ENCODE measurements at regions not wholly inside any gene's neighbourhood (a gene's known extent, or its start where the extent isn't known, plus 50 kb on each side); places are given as distances from the start of the nearest gene placed in this dataset.

DNA sequence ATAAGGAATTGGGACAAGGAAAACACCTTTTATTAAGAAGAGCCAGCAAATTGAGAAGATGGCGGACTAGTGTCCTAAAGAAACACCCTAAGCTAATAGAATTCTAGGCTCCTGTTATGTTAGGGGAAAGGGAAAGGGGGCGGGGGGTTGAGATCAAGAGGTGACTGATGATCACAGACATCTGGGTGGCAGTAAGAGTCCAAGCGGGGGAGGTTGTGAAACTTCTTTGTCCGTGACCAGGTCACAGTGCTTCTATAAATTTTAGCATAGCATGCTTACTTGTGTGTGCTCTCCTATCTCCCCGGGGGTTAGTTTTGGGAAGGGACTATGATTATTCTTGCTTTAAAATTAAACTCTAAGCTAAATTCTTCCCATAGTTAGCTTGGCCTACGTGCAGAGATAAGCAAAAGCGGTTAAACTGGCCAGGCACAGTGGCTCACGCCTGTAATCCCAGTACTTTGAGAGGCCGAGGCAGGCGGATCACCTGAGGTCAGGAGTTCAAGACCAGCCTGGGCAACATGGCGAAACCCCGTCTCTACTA, 262.1 kb downstream of the SKIDA1 start:
- DNase-seq (ENCODE audit: low read depth) = no peak

DNA sequence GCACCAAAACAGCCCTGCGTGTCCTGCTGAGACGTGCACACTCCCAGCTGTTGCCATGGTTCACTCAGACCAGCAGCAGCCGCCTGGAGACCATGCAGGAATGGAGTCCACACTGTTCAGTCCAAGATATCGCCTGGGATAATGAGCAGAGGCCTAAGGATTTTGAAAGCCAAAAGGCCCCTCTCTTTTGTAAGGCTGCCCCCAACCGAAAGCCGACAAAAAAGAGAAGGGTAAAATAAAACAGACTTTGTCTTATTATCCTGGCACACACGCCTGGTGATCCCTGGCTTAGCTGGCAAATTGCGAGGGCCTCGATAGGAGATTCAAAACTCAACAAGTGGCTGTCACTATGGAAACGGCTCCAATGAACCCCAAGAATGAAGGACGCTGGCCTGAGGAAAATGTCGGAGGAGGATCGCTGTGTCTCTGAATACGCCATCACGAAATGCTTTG, 263.6 kb downstream of the SKIDA1 start:
- no peak for DNase-seq (ENCODE audit: low read depth)

DNA sequence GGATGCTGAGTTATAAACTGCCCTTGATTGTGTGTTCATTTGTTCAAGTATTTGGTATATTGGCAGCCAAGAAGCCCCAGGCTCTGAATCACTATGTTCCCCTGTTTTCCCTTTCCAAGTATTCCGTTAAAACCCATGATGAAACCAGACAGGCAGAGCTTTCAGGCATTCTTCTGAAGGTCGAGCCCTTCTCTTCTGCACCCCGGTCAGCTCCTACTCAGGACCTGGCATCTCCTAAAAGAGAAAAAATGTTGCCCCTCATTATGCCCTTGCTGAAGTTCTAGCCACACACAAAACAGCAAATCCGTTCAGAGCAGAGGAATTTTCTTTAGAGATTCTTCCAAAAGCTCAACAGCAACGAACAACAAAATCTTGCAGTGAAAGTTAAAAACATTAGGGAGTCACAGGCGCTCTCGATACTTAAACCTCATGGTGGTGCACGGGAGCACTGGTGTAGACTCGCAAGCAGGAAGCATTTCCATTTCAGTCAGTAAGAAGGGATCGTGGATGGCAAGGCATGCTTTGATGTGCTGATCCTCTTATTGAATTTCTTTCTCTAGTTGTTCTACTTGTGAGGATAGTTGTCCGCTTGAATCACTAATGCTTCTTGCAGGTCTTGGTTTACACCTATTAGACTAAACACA, 264.9 kb downstream of the SKIDA1 start:
- DNase-seq (ENCODE audit: low read depth) = no peak

DNA sequence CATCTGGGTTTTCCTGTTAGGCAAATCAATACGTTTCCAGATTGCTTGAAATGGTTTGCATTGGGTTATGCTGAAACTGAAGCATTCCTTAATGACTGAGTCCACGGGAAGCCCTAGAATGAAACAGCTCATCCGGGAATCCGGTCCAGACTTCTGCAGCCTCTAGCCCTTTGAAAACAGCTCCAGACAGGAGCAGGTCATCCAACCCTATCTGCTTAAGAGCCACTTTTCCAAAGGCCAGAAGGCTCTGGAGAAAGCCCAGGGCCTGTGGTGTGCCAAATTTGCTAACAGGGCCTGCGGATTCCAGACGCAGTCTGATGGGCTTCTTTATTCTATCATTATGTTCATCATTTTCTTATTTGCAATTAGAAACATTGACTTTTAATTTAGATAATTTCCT, 265.4 kb downstream of the SKIDA1 start:
- DNase-seq (ENCODE audit: low read depth) = no peak

DNA sequence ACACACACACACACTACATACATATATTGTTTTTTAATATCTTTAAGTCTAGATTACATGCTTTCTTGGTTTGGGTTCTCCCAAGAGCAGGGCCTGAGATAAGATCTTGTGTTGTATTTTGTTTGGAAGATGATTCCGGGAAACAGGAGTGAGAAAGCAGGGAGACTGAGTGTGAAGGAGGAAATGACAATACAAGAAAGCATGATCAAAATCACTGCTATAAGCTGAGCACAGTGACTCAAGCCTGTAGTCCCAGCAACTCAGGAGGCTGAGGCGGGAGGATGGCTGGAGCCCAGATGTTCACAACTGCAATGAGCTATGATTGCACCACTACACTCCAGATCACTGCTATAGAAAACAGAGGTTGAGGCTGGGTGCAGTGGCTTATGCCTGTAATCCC, 267.6 kb downstream of the SKIDA1 start:
- peak; percentile 11 for DNase-seq (ENCODE audit: low read depth)

DNA sequence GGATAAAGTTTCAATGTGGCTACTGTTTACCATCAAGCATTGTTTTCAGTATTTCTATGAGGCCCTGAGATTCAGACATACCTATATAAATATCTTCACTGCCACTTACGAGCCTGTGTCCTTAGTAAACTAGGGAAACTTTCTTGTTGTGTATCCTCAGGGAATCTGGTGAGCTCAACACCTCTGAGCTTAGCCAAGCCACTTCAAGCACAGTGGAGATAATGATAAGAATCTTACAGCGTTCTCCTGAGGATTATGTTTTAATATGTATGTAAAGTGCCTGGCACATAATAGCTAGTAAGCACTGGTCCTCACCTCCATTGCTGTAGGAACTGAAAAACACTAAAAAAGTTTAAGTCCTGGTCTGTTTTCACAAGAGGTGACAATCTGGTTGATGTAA, 268.3 kb downstream of the SKIDA1 start:
- DNase-seq (ENCODE audit: low read depth) = no peak

DNA sequence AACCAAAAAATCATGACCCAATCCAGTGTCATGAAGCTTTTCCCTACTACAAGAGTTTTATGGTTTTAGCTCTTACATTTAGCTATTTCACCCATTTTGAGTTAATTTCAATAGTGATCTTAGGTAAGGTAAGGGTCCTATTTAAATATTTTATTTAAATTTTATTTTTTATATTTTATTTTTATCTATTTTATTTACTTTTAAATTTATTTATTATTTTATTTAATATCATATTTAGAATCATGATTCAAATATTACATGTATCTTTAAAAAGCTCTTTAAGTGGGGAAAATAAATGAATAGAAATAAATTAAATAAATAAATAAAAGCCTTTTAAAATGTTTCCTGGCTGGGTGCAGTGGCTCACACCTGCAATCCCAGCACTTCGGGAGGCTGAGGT, 276.0 kb downstream of the SKIDA1 start:
- DNase-seq (ENCODE audit: low read depth) = no peak

DNA sequence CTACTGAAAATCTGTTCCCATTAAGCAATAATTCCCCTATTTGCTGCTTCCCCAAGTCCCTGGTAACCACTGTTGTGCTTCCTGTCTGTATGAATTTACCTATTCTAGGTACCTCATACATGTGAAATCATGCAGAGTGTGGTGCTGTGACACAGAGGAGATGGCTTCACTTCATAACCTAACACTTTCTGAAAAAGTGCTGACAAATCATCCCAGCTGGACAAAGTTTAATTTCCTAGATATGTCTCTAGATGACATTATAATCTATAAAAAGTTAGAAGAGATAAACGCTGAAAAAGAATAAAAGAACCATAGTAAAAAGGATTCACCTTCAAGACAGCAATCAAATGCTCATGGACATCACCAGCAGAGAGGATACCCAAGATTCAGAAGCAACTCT, 277.9 kb downstream of the SKIDA1 start:
- DNase-seq (ENCODE audit: low read depth) = no peak

DNA sequence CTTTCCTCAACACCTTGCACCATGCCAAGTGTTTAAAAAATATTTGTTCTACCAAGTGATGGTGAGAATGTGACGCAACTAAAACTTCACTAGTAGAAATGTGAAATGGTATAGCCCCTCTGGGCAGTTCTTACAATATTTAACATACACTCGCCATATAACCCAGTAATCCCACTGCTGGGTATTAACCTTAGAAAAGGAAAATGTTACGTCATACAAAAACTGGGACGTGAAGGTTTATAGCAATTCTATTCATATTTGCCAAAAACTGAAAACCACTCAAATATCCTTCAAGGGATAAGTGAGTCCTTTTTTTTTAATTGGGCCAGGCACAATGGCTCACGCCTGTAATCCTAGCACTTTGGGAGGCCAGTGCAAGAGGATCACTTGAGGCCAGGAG, 279.3 kb downstream of the SKIDA1 start:
- DNase-seq (ENCODE audit: low read depth) = no peak

DNA sequence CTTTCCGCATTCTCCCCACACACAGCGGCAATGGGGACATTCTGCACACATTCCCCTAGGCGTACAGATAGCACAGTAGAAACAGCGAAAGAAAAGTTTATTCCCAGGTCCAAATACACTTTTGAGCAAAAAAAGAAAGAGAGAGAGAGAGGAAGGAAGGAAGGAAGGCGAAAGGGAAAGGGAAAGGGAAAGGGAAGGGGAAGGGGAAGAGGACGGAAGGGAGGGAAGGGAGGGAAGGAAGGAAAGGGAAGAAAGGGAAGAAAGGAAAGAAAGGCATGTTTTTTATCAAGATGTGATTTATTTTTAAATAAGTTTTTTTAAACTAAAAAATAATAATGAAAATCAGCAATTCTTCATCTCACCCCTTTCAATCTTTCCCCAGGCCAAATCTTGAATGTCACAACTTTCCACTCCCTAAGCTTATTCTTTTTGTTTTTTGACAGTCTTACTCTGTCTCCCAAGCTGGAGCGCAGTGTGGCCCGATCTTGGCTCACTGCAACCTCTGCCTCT, 281.7 kb downstream of the SKIDA1 start:
- no peak for DNase-seq (ENCODE audit: low read depth)

DNA sequence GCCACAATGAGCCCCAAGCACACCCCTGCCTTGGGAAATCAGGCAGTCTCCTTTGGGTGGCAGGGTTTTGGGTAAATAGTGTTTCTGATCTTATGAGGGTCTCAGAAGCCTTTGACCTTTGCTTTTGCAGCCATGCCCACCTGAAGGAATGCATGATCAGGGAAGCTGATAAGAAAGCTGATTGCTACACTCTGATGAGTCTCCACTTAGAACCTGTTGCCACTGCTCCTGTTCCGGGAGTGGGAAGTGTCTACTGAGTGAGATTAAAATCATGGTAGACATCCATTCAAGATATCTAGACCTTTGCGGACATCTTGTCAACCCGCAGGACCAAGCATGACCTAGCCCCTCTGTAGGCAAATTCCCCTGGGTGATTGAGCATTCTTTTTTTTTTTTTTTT, 282.6 kb downstream of the SKIDA1 start:
- no peak for DNase-seq (ENCODE audit: low read depth)

DNA sequence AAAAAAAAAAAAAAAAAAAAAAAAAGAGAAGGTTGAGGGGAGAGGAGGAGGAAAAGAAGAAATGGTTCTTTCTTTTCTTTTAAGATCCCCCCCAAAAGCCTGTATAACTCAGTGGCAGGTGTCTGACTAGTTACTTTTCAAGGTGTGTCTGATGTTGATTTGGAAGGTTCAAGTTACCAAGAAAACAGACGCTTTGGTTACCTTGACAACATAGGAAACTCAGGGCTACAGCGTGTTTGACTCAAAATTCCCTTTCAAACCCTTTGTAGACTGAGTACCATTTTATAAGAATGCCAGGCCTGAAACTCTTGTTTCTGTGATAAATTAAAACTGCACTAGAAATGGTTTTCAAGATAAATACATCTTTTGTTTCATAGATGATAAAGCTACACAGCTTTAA, 286.8 kb downstream of the SKIDA1 start:
- no peak for DNase-seq (ENCODE audit: low read depth)

DNA sequence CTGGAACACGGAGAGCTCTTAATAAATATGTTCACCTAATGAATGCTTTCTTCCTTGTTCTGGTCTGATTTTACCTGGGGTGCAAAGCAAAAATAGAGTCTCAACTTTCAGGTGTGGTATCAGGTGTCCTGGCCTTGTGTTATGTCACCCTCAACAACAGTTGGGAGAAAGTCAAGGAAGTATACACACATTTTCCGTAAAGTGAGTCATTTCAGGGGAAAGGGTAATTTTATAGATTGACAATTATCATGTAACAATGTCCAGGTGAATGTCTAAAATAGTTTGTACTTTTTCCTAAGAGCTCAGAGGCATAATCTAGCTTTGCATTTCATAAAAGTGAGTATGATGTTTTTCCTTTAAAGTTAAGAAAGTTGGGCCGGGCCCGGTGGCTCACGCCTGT, 287.4 kb downstream of the SKIDA1 start:
- no peak for DNase-seq (ENCODE audit: low read depth)

DNA sequence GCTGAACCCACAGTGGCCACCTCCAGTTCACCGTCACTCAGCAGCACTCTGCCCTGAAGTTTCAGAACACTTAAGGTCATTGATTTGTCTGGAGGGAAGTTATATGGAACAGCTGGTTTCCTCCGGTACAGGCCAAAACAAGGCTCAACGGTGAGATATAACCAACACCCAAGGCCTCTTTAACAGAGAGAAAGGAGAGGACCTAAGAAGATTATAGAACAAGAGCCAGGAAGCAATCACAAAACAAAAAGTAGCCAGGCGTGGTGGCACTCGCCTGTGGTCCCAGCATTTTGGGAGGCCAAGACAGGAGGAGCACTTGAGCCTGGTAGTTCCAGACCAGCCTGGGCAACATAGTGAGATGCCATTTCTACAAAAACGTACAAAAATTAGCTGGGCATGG, 290.7 kb downstream of the SKIDA1 start:
- no peak for DNase-seq (ENCODE audit: low read depth)

DNA sequence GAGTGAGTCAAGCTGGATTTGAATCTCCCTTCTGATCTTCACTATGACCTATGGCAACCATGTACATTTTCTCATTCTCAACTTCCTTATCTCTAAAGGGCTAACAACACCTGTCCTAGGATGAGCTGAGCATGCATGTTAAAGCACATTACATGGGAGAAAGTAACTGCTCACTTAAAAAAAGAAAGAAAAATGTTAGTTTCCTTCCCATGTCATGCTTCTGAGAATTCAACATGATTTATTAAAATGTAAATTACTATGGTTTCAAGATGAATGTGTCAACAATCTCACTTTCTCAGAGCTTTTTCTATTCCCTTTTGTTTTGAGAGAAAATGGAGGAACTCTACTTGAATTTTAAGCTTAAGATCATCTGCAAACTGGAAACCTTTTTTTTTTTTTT, 295.3 kb downstream of the SKIDA1 start:
- DNase-seq (ENCODE audit: low read depth) = no peak

DNA sequence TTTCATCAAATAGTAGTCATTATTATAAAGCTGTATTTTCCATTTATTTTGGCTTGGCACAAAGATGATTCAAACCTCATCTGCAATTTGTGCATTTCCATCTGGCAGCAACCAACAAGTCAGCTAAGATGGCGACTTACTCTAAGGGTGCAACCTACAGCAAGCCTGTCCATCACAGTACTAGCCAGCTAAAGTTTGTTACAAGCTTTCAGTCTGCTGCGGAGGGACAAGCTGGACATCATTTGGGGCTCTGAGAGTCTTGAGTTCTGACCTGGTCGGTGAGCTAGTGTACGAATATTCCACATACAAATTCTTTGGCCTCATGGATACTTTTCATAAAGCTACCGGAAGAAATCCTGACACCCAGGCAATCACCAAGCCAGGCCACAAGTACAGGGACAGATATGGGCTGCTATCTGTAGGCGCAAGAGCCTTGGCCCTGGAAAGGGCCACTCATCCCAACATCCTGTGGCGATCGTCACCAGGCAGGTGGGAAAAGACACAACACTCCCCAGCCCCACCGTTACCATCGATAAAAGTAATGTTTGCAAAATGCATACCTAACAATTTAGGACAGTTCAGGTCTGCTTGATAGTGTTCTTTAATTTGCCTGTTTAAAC, 307.6 kb downstream of the SKIDA1 start:
- no peak for DNase-seq (ENCODE audit: low read depth)

DNA sequence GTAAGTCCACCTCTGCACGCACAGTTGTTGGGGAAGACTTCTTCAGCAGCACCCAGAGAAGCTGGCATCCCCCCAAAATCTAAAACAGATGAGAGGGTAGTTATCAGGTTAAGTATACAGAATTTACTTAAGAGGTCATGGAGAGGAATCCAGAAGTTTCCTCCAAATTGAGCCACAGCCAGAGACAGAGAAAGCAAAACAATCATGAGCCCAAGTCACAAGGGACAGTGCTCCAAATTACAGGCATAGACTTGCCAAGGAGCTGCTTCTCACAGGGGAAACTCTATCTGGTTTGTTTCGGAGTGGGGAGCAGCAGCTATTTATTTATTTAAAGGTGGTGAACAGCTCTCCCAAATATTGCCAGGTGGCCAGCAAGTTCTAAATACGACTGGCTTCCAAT, 308.4 kb downstream of the SKIDA1 start:
- no peak for DNase-seq (ENCODE audit: low read depth)

DNA sequence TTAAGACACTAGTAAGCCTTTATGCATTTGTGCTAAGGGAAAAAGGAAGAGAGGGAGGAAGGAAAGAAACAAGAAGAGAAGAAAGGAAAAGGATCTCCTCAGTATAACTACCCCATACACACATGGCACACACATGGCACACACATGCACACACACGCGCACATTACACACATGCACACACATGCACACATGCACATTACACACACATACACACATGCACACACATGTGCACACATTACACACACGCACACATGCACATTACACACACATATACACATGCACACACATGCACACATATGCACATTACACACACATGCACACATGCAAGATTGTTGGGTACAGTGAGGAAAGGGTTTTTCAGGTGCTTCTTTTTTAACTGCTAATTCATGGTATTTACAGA, 311.2 kb downstream of the SKIDA1 start:
- no peak for DNase-seq (ENCODE audit: low read depth)

DNA sequence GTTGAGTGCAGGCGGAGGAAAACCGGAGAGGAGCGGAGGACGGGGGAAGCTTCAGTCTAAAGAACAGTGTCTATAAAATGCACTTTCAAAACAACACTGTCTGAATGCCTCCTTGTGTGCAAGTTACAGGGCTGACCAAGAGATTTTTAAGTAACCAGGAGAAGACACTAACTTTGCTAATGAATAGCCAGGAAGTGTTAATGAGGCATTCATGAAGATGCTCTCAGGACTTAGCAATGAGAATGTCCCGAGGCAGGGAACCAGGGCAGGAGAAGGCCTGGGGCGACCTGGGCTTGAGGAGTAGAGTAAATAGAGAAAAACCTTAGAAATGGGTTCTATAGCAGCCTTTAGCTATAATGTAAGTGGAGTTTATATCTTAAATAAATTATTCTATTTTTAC, 312.1 kb downstream of the SKIDA1 start:
- no peak for DNase-seq (ENCODE audit: low read depth)

DNA sequence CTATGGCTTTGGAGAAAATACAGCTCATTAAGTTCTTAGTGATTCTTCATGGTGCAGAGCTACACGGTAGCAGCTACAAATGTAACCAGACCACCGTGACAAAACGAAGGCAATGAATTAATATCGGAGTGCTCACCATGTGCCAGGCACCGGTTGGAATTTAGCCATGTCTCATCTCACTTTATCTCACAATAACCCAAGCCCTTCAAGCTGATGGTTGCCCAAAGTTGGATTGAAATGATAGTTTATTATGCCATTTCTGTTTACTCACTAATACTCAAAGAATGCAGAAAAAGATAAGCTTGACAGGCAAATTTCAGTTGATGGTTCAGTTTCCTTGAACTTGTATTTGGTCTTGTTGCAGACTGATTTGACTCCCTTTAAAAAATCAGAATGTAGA, 312.6 kb downstream of the SKIDA1 start:
- DNase-seq (ENCODE audit: low read depth) = peak; percentile 84

DNA sequence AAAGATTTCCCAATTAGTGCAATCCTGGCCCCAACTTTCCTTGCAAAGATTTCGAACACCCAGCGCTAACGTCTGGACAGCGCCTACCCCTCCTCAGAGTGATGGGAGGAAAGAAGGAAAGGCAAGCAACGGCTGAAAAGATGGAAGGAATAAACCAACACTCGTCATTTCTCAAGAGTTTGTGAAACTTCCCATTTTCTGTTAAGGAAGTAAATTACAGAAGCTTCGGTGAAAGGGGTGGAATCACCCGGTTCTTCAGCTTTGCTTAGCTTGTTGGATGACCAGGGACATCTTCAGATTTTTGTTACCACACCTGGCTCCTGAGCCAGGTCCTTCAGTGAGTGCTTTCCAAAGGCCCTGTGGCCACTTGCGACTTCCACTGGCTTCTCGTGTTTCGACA, 313.1 kb downstream of the SKIDA1 start:
- no peak for DNase-seq (ENCODE audit: low read depth)

DNA sequence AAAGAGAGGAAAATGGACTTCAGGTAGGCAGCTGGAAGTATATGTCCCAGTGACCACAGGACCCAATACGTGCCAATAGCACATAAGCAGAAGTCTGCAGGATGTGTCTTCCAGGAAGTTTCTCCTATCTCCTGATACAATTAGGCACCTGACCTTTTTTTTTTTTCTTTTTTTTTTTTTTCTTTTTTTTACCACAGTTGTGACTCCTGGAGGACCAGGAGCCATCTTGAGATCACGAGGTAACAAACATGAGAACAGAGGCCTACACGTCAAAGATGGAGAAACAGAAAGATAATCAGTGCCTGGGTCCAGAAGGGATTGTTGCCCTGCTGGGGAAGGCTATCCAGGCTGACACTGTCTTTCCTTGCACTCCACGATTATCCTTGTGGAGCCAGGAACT, 312.4 kb upstream of the NEBL start:
- DNase-seq (ENCODE audit: low read depth) = no peak

DNA sequence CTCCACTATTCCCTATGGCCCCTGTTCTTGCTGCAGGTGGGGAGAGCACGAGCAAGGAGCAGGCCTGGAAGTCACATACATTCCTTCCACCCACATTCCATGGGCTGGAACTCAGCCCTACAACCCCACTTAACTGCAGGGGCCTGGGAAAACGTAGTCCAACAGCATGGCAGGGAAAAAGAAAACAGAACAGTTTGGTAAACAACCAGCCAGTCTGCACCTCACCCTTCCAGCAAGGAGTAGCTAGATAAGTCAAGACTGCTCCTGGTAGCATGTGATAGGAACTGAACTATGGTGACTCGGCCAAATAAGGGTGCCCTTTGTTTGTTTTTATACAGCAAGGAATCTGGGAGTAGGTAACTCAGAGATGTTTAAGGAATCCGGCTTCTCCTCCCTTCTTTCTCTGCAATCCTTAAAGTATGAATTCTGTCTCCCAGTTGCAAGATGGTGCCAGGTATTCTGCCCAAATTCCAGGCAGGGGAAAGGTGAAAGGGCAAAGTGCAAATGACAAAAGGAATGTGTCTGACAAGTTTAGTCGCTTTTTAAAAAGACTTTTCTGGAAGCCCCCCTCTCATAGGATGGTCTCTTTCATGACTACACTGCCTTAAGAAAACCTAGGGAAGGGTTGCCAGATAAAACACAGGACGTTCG, 311.7 kb upstream of the NEBL start:
- DNase-seq (ENCODE audit: low read depth) = peak; percentile 29
